ENCODE measurements at regions not wholly inside any gene's neighbourhood (a gene's known extent, or its start where the extent isn't known, plus 50 kb on each side); places are given as distances from the start of the nearest gene placed in this dataset.

GRCh38 chr7:148939128-148939755 is 55.2 kb upstream of the EZH2 start:
- no peaks in the 10 kb centered on the region for H3K4me1 ChIP-seq
- H3K27me3 ChIP-seq: no peaks in the 10 kb centered on the region
- no peak overlapping the region for H3K27ac ChIP-seq
- intact Hi-C loops (cut with DNase I; ENCODE audit: low total_unique reads): no loop called here
- no peaks in the 10 kb centered on the region for H3K9me3 ChIP-seq
- no peak for TF ChIP-seq POLR2A (IDR thresholded peaks at IDR 0.05)
- TF ChIP-seq CTCF (IDR thresholded peaks at IDR 0.05): no peak
- DNase-seq: no peak
- no peak overlapping the region for H3K4me3 ChIP-seq
- H3K36me3 ChIP-seq: no peaks in the 10 kb centered on the region

- Histone ChIP-seq H3K27me3 (no peaks in the 10 kb centered on the region), H3K9me3 (no peaks in the 10 kb centered on the region), H3K36me3 (no peaks in the 10 kb centered on the region), H3K4me1 (no peaks in the 10 kb centered on the region), H3K4me3 (no peak overlapping the region), H3K27ac (no peak overlapping the region)
- TF ChIP-seq CTCF (IDR thresholded peaks at IDR 0.05): no peak
- no peak for TF ChIP-seq POLR2A (IDR thresholded peaks at IDR 0.05)
- DNase-seq: no peak
- intact Hi-C loops (cut with DNase I; ENCODE audit: low total_unique reads): no loop called here
Measured at GRCh38 chr7:148935451-148935850, 51.4 kb upstream of the EZH2 start.
